RWPE2 (cell line): ENCODE measurements at regions not wholly inside any gene's neighbourhood (a gene's known extent, or its start where the extent isn't known, plus 50 kb on each side); places are given as distances from the start of the nearest gene placed in this dataset.

Experiments
- ATAC-seq: fragments of 200-7000 bp; cut with Tn5 transposase; 3 replicates; pipeline ENCODE4 v1.9.1; 2021; ENCODE audit warnings: low read depth
- DNase-seq: peaks from one replicate; pipeline ENCODE4 v3.0.0-alpha.2; 2020; ENCODE audit warnings: low spot score
- H3K27ac ChIP-seq: fragments of 450-650 bp; 2 replicates; pipeline ENCODE4 v1.5.1; 2017; ENCODE audit warnings: mild to moderate bottlenecking; ENCODE audit not compliant: poor library complexity, severe bottlenecking
- H3K27me3 ChIP-seq: fragments of 250-450 bp; sonication (Bioruptor Pico); 2 replicates; pipeline ENCODE4 v1.5.1; 2021; ENCODE audit warnings: mild to moderate bottlenecking, moderate library complexity; ENCODE audit not compliant: insufficient read depth, poor library complexity, severe bottlenecking
- H3K36me3 ChIP-seq: fragments of 250-450 bp; sonication (Bioruptor Pico); 2 replicates; pipeline ENCODE4 v1.5.1; 2020; ENCODE audit warnings: low read depth, mild to moderate bottlenecking, moderate library complexity
- H3K4me1 ChIP-seq: fragments of 250-450 bp; sonication (Bioruptor Pico); 2 replicates; pipeline ENCODE4 v1.5.1; 2021; ENCODE audit warnings: mild to moderate bottlenecking, moderate library complexity; ENCODE audit not compliant: insufficient read depth, poor library complexity, severe bottlenecking
- H3K4me3 ChIP-seq: fragments of 250-450 bp; sonication (Bioruptor Pico); 2 replicates; pipeline ENCODE4 v1.5.1; 2021; ENCODE audit warnings: mild to moderate bottlenecking, moderate library complexity; ENCODE audit not compliant: severe bottlenecking
- H3K9me3 ChIP-seq: fragments of 250-450 bp; sonication (Bioruptor Pico); 2 replicates; pipeline ENCODE4 v1.5.1; 2021; ENCODE audit warnings: mild to moderate bottlenecking, moderate library complexity; ENCODE audit not compliant: severe bottlenecking
- CTCF ChIP-seq: fragments of 450-650 bp; IDR thresholded peaks from one replicate; pipeline ENCODE4 v1.5.1; 2017; ENCODE audit warnings: mild to moderate bottlenecking, moderate library complexity; ENCODE audit not compliant: poor library complexity, severe bottlenecking

- Histone ChIP-seq H3K27ac (no peak overlapping the region), H3K4me1 (no peaks in the 10 kb centered on the region), H3K36me3 (no peaks in the 10 kb centered on the region), H3K27me3 (no peaks in the 10 kb centered on the region), H3K4me3 (no peak overlapping the region), H3K9me3 (no peaks in the 10 kb centered on the region)
- no peak for TF ChIP-seq CTCF
- ATAC-seq (no peak), DNase-seq (no peak)
Observed at GRCh38 chr13:52975969-52976368, 52.6 kb upstream of the OLFM4 start.

GRCh38 chr13:52975161-52975560 is 53.5 kb upstream of the OLFM4 start:
- TF ChIP-seq CTCF = no peak

GRCh38 chr13:52974711-52975110 is 53.9 kb upstream of the OLFM4 start:
- DNase-seq (no peak), ATAC-seq (no peak)
- Histone ChIP-seq H3K4me1 (no peaks in the 10 kb centered on the region), H3K4me3 (no peak overlapping the region), H3K9me3 (no peaks in the 10 kb centered on the region), H3K27me3 (no peaks in the 10 kb centered on the region), H3K27ac (no peak overlapping the region), H3K36me3 (no peaks in the 10 kb centered on the region)
- TF ChIP-seq CTCF = no peak

More at GRCh38 chr13:52975161-52975560, 53.5 kb upstream of the OLFM4 start:
- DNase-seq (no peak), ATAC-seq (no peak)
- Histone ChIP-seq H3K27me3 (no peaks in the 10 kb centered on the region), H3K9me3 (no peaks in the 10 kb centered on the region), H3K27ac (no peak overlapping the region), H3K36me3 (no peaks in the 10 kb centered on the region), H3K4me1 (no peaks in the 10 kb centered on the region), H3K4me3 (no peak overlapping the region)

- H3K27ac ChIP-seq = no peak overlapping the region
- no peaks in the 10 kb centered on the region for H3K4me1 ChIP-seq
- no peak for TF ChIP-seq CTCF
- H3K27me3 ChIP-seq = no peaks in the 10 kb centered on the region
- no peak overlapping the region for H3K4me3 ChIP-seq
- no peaks in the 10 kb centered on the region for H3K9me3 ChIP-seq
- ATAC-seq = no peak
- H3K36me3 ChIP-seq = no peaks in the 10 kb centered on the region
- DNase-seq = no peak
Observed at GRCh38 chr13:52969373-52969772, 59.2 kb upstream of the OLFM4 start.

GRCh38 chr13:52968074-52968700 is 60.4 kb upstream of the OLFM4 start:
- peak; percentile 98 for ATAC-seq
- peak; percentile 74 for DNase-seq
- no peaks in the 10 kb centered on the region for H3K4me1 ChIP-seq
- H3K27me3 ChIP-seq = no peaks in the 10 kb centered on the region
- no peaks in the 10 kb centered on the region for H3K9me3 ChIP-seq
- no peak overlapping the region for H3K27ac ChIP-seq
- no peaks in the 10 kb centered on the region for H3K36me3 ChIP-seq
- peak; percentile 92 for TF ChIP-seq CTCF
- H3K4me3 ChIP-seq = no peak overlapping the region
